HepG2 (cell line): ENCODE measurements at regions not wholly inside any gene's neighbourhood (a gene's known extent, or its start where the extent isn't known, plus 50 kb on each side); places are given as distances from the start of the nearest gene placed in this dataset.
A peak's percentile ranks its signal among the peaks of the same experiment; 100 is the strongest.

ENCODE experiments used
- DNMT1 ChIP-seq: sonication (generic); formaldehyde crosslinking; IDR thresholded peaks from 2 replicates; pipeline ENCODE4 v1.5.1; 2020; ENCODE audit warnings: mild to moderate bottlenecking, missing genetic modification reagents
- EHMT2 ChIP-seq: fragments of 200-600 bp; sonication (generic); IDR thresholded peaks from 2 replicates; pipeline ENCODE4 v1.7.0; 2017; ENCODE audit warnings: antibody characterized with exemption, low read depth, low read length, borderline replicate concordance
- FOXK1 ChIP-seq: sonication (generic); formaldehyde crosslinking; IDR thresholded peaks from 2 replicates; pipeline ENCODE4 v1.4.0; 2020; ENCODE audit warnings: low read depth, missing genetic modification reagents, borderline replicate concordance
- HCFC1 ChIP-seq: fragments of 150-350 bp; IDR thresholded peaks from 2 replicates; pipeline ENCODE4 v1.6.1; 2014; ENCODE audit warnings: low read depth, low read length
- HDAC2 ChIP-seq: sonication (generic); formaldehyde crosslinking; IDR thresholded peaks from 2 replicates; pipeline ENCODE4 v1.4.0; 2020; ENCODE audit warnings: missing genetic modification reagents
- MAFG ChIP-seq: sonication (generic); formaldehyde crosslinking; IDR thresholded peaks from 2 replicates; pipeline ENCODE4 v1.5.1; 2020; ENCODE audit warnings: mild to moderate bottlenecking, missing genetic modification reagents
- MIER3 ChIP-seq: IDR thresholded peaks from 2 replicates; pipeline ENCODE4 v1.6.1; 2016; ENCODE audit warnings: missing compliant biosample characterization, borderline replicate concordance
- NFKBIZ ChIP-seq: IDR thresholded peaks from 2 replicates; pipeline ENCODE4 v1.6.1; 2018; ENCODE audit warnings: missing genetic modification reagents, missing compliant biosample characterization
- REPIN1 ChIP-seq: sonication (generic); formaldehyde crosslinking; IDR thresholded peaks from 2 replicates; pipeline ENCODE4 v1.8.0; 2022; ENCODE audit warnings: missing genetic modification reagents, low read depth, mild to moderate bottlenecking, borderline replicate concordance
- ZNF430 ChIP-seq: sonication (generic); formaldehyde crosslinking; IDR thresholded peaks from 2 replicates; pipeline ENCODE4 v1.9.0; 2021; ENCODE audit warnings: mild to moderate bottlenecking, missing genetic modification reagents
- ZNF468 ChIP-seq: sonication (generic); formaldehyde crosslinking; IDR thresholded peaks from 2 replicates; pipeline ENCODE4 v1.8.0; 2022; ENCODE audit warnings: mild to moderate bottlenecking, moderate library complexity, missing genetic modification reagents
- ZNF510 ChIP-seq: sonication (generic); formaldehyde crosslinking; IDR thresholded peaks from 2 replicates; pipeline ENCODE4 v1.4.0; 2020; ENCODE audit warnings: low read depth, mild to moderate bottlenecking, missing genetic modification reagents
- ZNF768 ChIP-seq: sonication (generic); formaldehyde crosslinking; IDR thresholded peaks from 2 replicates; pipeline ENCODE4 v1.4.0; 2020; ENCODE audit warnings: missing genetic modification reagents
- TF ChIP-seq, protein P1 (sequence below): sonication (generic); formaldehyde crosslinking; IDR thresholded peaks from 2 replicates; pipeline ENCODE4 v1.5.1; 2020; ENCODE audit warnings: mild to moderate bottlenecking, missing genetic modification reagents, moderate library complexity
- TF ChIP-seq, protein P2 (sequence below): sonication (generic); formaldehyde crosslinking; IDR thresholded peaks from 2 replicates; pipeline ENCODE4 v1.5.1; 2020; ENCODE audit warnings: missing genetic modification reagents, mild to moderate bottlenecking, borderline replicate concordance
- TF ChIP-seq, protein P3 (sequence below): sonication (generic); formaldehyde crosslinking; IDR thresholded peaks from 2 replicates; pipeline ENCODE4 v1.4.0; 2020; ENCODE audit warnings: missing genetic modification reagents, borderline replicate concordance
- TF ChIP-seq, protein P4 (sequence below): sonication (generic); formaldehyde crosslinking; IDR thresholded peaks from 2 replicates; pipeline ENCODE4 v1.8.0; 2022; ENCODE audit warnings: mild to moderate bottlenecking, missing genetic modification reagents

DNA sequence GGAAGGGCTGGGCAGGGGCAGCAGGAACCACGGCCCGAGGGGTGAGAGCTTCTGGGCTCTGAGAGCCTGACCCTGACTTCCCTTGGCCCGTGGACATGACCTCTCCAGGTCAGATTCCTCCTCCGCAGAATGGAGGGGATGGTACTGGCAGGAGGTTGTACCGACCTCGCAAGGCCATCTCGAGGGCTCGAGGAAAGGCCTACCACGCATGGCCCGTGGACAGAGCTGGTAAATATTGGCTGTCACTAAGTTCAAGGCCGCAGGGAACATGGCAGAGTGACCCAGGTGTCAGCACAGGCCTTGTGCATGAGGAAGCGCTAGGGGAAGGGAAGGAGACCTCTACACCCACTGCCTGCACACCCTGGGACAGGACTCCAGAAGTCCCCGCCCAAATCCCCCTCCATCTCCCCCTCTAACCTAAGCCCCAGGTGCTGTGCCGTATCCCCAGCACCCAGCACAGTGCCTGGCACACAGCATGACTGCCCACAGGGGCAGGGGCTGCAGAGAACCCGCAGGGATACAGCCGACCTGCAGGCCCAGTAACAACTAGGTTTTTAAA lies 54.9 kb upstream of the PPP2R5C start (continued):
- TF ChIP-seq ZNF430 (CRISPR knock-in tag): 0 out of 2 replicates have a peak, but pooled peaks have one; percentile 50
- TF ChIP-seq HDAC2 (CRISPR knock-in tag): peak; percentile 66; the same call in 1 of the 2 replicates
- no peak for TF ChIP-seq ZNF468
- 0 out of 2 replicates have a peak, but pooled peaks have one; percentile 54 for TF ChIP-seq DNMT1
- no peak for TF ChIP-seq HCFC1
- TF ChIP-seq MIER3 (CRISPR knock-in tag): peak; percentile 31; the same call in 1 of the 2 replicates
- 0 out of 2 replicates have a peak, but pooled peaks have one; percentile 61 for TF ChIP-seq ZNF510 (CRISPR knock-in tag)
- TF ChIP-seq, protein P1, sequence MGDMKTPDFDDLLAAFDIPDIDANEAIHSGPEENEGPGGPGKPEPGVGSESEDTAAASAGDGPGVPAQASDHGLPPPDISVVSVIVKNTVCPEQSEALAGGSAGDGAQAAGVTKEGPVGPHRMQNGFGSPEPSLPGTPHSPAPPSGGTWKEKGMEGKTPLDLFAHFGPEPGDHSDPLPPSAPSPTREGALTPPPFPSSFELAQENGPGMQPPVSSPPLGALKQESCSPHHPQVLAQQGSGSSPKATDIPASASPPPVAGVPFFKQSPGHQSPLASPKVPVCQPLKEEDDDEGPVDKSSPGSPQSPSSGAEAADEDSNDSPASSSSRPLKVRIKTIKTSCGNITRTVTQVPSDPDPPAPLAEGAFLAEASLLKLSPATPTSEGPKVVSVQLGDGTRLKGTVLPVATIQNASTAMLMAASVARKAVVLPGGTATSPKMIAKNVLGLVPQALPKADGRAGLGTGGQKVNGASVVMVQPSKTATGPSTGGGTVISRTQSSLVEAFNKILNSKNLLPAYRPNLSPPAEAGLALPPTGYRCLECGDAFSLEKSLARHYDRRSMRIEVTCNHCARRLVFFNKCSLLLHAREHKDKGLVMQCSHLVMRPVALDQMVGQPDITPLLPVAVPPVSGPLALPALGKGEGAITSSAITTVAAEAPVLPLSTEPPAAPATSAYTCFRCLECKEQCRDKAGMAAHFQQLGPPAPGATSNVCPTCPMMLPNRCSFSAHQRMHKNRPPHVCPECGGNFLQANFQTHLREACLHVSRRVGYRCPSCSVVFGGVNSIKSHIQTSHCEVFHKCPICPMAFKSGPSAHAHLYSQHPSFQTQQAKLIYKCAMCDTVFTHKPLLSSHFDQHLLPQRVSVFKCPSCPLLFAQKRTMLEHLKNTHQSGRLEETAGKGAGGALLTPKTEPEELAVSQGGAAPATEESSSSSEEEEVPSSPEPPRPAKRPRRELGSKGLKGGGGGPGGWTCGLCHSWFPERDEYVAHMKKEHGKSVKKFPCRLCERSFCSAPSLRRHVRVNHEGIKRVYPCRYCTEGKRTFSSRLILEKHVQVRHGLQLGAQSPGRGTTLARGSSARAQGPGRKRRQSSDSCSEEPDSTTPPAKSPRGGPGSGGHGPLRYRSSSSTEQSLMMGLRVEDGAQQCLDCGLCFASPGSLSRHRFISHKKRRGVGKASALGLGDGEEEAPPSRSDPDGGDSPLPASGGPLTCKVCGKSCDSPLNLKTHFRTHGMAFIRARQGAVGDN (CRISPR knock-in tag): peak; percentile 95
- no peak for TF ChIP-seq MAFG (CRISPR knock-in tag)
- TF ChIP-seq EHMT2: no peak
- TF ChIP-seq, protein P2, sequence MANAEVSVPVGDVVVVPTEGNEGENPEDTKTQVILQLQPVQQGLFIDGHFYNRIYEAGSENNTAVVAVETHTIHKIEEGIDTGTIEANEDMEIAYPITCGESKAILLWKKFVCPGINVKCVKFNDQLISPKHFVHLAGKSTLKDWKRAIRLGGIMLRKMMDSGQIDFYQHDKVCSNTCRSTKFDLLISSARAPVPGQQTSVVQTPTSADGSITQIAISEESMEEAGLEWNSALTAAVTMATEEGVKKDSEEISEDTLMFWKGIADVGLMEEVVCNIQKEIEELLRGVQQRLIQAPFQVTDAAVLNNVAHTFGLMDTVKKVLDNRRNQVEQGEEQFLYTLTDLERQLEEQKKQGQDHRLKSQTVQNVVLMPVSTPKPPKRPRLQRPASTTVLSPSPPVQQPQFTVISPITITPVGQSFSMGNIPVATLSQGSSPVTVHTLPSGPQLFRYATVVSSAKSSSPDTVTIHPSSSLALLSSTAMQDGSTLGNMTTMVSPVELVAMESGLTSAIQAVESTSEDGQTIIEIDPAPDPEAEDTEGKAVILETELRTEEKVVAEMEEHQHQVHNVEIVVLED: no peak; the same call in 1 of the 2 replicates
- TF ChIP-seq ZNF768 (CRISPR knock-in tag): no peak
- TF ChIP-seq, protein P3, sequence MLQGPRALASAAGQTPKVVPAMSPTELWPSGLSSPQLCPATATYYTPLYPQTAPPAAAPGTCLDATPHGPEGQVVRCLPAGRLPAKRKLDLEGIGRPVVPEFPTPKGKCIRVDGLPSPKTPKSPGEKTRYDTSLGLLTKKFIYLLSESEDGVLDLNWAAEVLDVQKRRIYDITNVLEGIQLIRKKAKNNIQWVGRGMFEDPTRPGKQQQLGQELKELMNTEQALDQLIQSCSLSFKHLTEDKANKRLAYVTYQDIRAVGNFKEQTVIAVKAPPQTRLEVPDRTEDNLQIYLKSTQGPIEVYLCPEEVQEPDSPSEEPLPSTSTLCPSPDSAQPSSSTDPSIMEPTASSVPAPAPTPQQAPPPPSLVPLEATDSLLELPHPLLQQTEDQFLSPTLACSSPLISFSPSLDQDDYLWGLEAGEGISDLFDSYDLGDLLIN: no peak
- TF ChIP-seq, protein P4, sequence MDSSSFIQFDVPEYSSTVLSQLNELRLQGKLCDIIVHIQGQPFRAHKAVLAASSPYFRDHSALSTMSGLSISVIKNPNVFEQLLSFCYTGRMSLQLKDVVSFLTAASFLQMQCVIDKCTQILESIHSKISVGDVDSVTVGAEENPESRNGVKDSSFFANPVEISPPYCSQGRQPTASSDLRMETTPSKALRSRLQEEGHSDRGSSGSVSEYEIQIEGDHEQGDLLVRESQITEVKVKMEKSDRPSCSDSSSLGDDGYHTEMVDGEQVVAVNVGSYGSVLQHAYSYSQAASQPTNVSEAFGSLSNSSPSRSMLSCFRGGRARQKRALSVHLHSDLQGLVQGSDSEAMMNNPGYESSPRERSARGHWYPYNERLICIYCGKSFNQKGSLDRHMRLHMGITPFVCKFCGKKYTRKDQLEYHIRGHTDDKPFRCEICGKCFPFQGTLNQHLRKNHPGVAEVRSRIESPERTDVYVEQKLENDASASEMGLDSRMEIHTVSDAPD: no peak
- TF ChIP-seq NFKBIZ (CRISPR knock-in tag): 0 out of 2 replicates have a peak, but pooled peaks have one; percentile 56
- peak; percentile 32; the same call in 1 of the 2 replicates for TF ChIP-seq FOXK1 (CRISPR knock-in tag)
- peak; percentile 83 for TF ChIP-seq REPIN1
